ENCODE measurements at regions not wholly inside any gene's neighbourhood (a gene's known extent, or its start where the extent isn't known, plus 50 kb on each side); places are given as distances from the start of the nearest gene placed in this dataset.
"Not testable (repeated sequence)": the region's sequence is repeated elsewhere in the genome, so short reads cannot be mapped to it uniquely, and the experiment has no call there.

- no peak for DNase-seq (ENCODE audit: low read depth)
Observed at GRCh38 chr7:70846208-70846607, 285.7 kb upstream of the GALNT17 start.

- DNase-seq (ENCODE audit: low read depth): no peak
Observed at GRCh38 chr7:70849580-70850235, 282.2 kb upstream of the GALNT17 start.

GRCh38 chr7:70855373-70855772, 276.6 kb upstream of the GALNT17 start:
- no peak for DNase-seq (ENCODE audit: low read depth)

- DNase-seq (ENCODE audit: low read depth): peak; percentile 61
Observed at GRCh38 chr7:70856901-70857630, 274.9 kb upstream of the GALNT17 start.

- DNase-seq (ENCODE audit: low read depth): no peak
Observed at GRCh38 chr7:70857793-70858545, 274.0 kb upstream of the GALNT17 start.

- no peak for DNase-seq (ENCODE audit: low read depth)
Observed at GRCh38 chr7:70867513-70867912, 264.4 kb upstream of the GALNT17 start.

GRCh38 chr7:70870349-70870748, 261.6 kb upstream of the GALNT17 start:
- DNase-seq (ENCODE audit: low read depth): no peak

GRCh38 chr7:70872188-70872587, 259.8 kb upstream of the GALNT17 start:
- no peak for DNase-seq (ENCODE audit: low read depth)

GRCh38 chr7:70881167-70881847, 250.6 kb upstream of the GALNT17 start:
- no peak for DNase-seq (ENCODE audit: low read depth)

- no peak for DNase-seq (ENCODE audit: low read depth)
Observed at GRCh38 chr7:70883750-70884439, 248.0 kb upstream of the GALNT17 start.

GRCh38 chr7:70884440-70884764, 247.5 kb upstream of the GALNT17 start:
- DNase-seq (ENCODE audit: low read depth): no peak

GRCh38 chr7:70884809-70885208, 247.1 kb upstream of the GALNT17 start:
- DNase-seq (ENCODE audit: low read depth): no peak

- DNase-seq (ENCODE audit: low read depth): no peak
Observed at GRCh38 chr7:70886547-70886946, 245.4 kb upstream of the GALNT17 start.

- DNase-seq (ENCODE audit: low read depth): no peak
Observed at GRCh38 chr7:70887186-70887585, 244.8 kb upstream of the GALNT17 start.

GRCh38 chr7:70890147-70890969, 241.6 kb upstream of the GALNT17 start:
- no peak for DNase-seq (ENCODE audit: low read depth)

- no peak for DNase-seq (ENCODE audit: low read depth)
Observed at GRCh38 chr7:70893422-70893821, 238.5 kb upstream of the GALNT17 start.

- no peak for DNase-seq (ENCODE audit: low read depth)
Observed at GRCh38 chr7:70893971-70894715, 237.8 kb upstream of the GALNT17 start.

- no peak for DNase-seq (ENCODE audit: low read depth)
Observed at GRCh38 chr7:70894799-70895198, 237.1 kb upstream of the GALNT17 start.

GRCh38 chr7:70895337-70896200, 236.4 kb upstream of the GALNT17 start:
- DNase-seq (ENCODE audit: low read depth): not testable (repeated sequence)

Measured in M059J (cell line).